ENCODE measurements at regions not wholly inside any gene's neighbourhood (a gene's known extent, or its start where the extent isn't known, plus 50 kb on each side); places are given as distances from the start of the nearest gene placed in this dataset.

GRCh38 chr2:15705310-15705709, 113.6 kb downstream of the DDX1 start:
- intact Hi-C loops (cut with DNase I) = no loop called here
- Histone ChIP-seq H3K4me1 (peaks cover 0 to 8% (median 0%) of the 10 kb centered on the region in 4 donors), H3K4me3 (no peak overlapping the region), H3K9me3 (no peaks in the 10 kb centered on the region), H3K36me3 (no peaks in the 10 kb centered on the region), H3K27ac (no peak overlapping the region), H3K27me3 (no peaks in the 10 kb centered on the region)
- 88 to 93% methylated on average over 6 of the region's 6 CpGs for WGBS, 2 donors
- DNase-seq = no peak
- TF ChIP-seq POLR2A (IDR thresholded peaks at IDR 0.05) (no peak), POLR2AphosphoS5 (IDR thresholded peaks at IDR 0.05) (no peak), CTCF (IDR thresholded peaks at IDR 0.05) (no peak), EP300 (IDR thresholded peaks at IDR 0.05) (no peak)

- intact Hi-C loops (cut with DNase I) = no loop called here
- no peak overlapping the region for H3K4me3 ChIP-seq
- 89 to 95% methylated on average over 3 of the region's 3 CpGs for WGBS, 2 donors
Observed at GRCh38 chr2:15705839-15706386, 114.2 kb downstream of the DDX1 start.

GRCh38 chr2:15706424-15706823, 114.8 kb downstream of the DDX1 start:
- no peaks in the 10 kb centered on the region for H3K36me3 ChIP-seq
- TF ChIP-seq POLR2A (IDR thresholded peaks at IDR 0.05) (no peak), EP300 (IDR thresholded peaks at IDR 0.05) (no peak), POLR2AphosphoS5 (IDR thresholded peaks at IDR 0.05) (no peak), CTCF (IDR thresholded peaks at IDR 0.05) (no peak)
- DNase-seq = no peak
- no peaks in the 10 kb centered on the region for H3K9me3 ChIP-seq
- no peak overlapping the region for H3K4me3 ChIP-seq
- no peaks in the 10 kb centered on the region for H3K27me3 ChIP-seq
- H3K4me1 ChIP-seq = peaks cover 0 to 8% (median 0%) of the 10 kb centered on the region in 4 donors
- no peak overlapping the region for H3K27ac ChIP-seq
- intact Hi-C loops (cut with DNase I) = no loop called here

More at GRCh38 chr2:15705839-15706386, 114.2 kb downstream of the DDX1 start:
- peaks cover 0 to 8% (median 0%) of the 10 kb centered on the region in 4 donors for H3K4me1 ChIP-seq
- H3K27ac ChIP-seq = no peak overlapping the region
- TF ChIP-seq EP300 (IDR thresholded peaks at IDR 0.05) = no peak
- TF ChIP-seq CTCF (IDR thresholded peaks at IDR 0.05) = no peak
- no peak for TF ChIP-seq POLR2AphosphoS5 (IDR thresholded peaks at IDR 0.05)
- TF ChIP-seq POLR2A (IDR thresholded peaks at IDR 0.05) = no peak
- DNase-seq = no peak
- no peaks in the 10 kb centered on the region for H3K36me3 ChIP-seq
- H3K9me3 ChIP-seq = no peaks in the 10 kb centered on the region
- H3K27me3 ChIP-seq = no peaks in the 10 kb centered on the region

- H3K36me3 ChIP-seq = no peaks in the 10 kb centered on the region
- intact Hi-C loops (cut with DNase I) = no loop called here
Observed at GRCh38 chr2:15706986-15707632, 115.4 kb downstream of the DDX1 start.

More at GRCh38 chr2:15706986-15707632, 115.4 kb downstream of the DDX1 start:
- no peak overlapping the region for H3K4me3 ChIP-seq
- no peaks in the 10 kb centered on the region for H3K9me3 ChIP-seq
- peaks cover 0 to 8% (median 0%) of the 10 kb centered on the region in 4 donors for H3K4me1 ChIP-seq
- H3K27me3 ChIP-seq = no peaks in the 10 kb centered on the region
- TF ChIP-seq CTCF (IDR thresholded peaks at IDR 0.05) (no peak), EP300 (IDR thresholded peaks at IDR 0.05) (no peak), POLR2A (IDR thresholded peaks at IDR 0.05) (no peak), POLR2AphosphoS5 (IDR thresholded peaks at IDR 0.05) (no peak)
- no peak for DNase-seq
- WGBS, 2 donors = 94 to 96% methylated on average over 7 of the region's 7 CpGs
- no peak overlapping the region for H3K27ac ChIP-seq

All from sigmoid colon (tissue), 6 donors.